NOMO-1 (cell line): ENCODE measurements at regions not wholly inside any gene's neighbourhood (a gene's known extent, or its start where the extent isn't known, plus 50 kb on each side); places are given as distances from the start of the nearest gene placed in this dataset.

Experiments
- DNase-seq, 2 experiments: peaks; one replicate each; lab custom pipeline; 2025; ENCODE audit not compliant: unreplicated experiment in 2 of 2; lab: John Stamatoyannopoulos, UW

DNA sequence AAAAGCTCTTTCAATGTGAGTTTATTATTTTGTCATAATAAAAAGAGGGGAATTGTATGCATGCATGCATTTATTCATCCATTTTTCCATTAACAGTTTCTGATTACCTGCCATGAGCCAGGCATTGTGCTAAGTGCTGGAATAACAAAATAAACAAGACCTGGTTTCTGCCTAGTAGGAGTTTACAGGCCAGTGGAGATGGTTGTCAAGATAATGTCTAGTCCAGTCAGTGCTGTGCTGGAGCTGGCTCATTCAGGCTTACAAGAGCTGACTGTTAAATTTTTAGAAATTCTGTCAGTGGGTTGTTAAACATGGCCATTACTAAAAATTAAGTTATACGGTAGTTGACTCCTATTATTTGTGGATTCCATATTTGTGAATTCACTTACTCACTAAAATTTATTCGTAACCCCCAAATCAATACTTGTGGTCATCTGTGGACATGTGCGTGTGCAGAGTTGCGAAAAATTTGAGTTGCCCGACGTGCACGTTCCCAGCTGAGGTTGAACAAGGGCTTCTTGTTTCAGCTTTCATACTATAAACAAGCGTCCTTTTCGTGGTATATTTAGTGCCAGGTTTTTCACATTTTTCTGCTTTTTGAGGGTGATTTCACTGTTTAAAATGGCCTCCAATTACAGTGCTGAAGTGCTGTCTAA, 172.3 kb upstream of the RPS6KA3 start:
- peak; percentile 15 to 37 for DNase-seq

DNA sequence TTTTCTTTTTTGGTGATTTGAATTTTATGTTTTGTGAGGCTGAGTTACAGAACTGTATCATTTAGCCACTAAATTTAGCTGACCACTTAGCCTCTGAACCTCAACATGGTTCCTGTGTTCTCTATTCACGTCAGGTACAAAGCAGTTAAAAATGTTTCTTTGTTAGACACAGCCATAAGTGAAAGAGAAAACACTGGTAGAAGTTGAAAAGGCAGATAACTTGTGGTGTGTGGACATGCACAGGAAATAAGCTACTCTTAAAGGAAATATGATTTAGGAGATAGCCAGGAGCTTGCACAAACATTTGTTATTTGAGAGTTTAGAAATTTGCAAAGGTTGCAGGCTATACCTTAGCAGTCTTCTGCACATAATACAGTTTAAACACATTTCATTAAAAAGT, 171.0 kb upstream of the RPS6KA3 start:
- DNase-seq = no peak

- DNase-seq = no peak
These were observed 169.2 kb upstream of the RPS6KA3 start for GRCh38 chrX:20435913-20436312.

GRCh38 chrX:20434986-20435385, 168.3 kb upstream of the RPS6KA3 start:
- DNase-seq = no peak

GRCh38 chrX:20433388-20433775, 166.7 kb upstream of the RPS6KA3 start:
- no peak for DNase-seq

GRCh38 chrX:20432746-20433387, 166.2 kb upstream of the RPS6KA3 start:
- peak in 1 of 2 experiments; percentile 31 for DNase-seq

GRCh38 chrX:20432048-20432447, 165.3 kb upstream of the RPS6KA3 start:
- no peak for DNase-seq

- DNase-seq = no peak
These were observed 164.8 kb upstream of the RPS6KA3 start for GRCh38 chrX:20431486-20431885.

DNA sequence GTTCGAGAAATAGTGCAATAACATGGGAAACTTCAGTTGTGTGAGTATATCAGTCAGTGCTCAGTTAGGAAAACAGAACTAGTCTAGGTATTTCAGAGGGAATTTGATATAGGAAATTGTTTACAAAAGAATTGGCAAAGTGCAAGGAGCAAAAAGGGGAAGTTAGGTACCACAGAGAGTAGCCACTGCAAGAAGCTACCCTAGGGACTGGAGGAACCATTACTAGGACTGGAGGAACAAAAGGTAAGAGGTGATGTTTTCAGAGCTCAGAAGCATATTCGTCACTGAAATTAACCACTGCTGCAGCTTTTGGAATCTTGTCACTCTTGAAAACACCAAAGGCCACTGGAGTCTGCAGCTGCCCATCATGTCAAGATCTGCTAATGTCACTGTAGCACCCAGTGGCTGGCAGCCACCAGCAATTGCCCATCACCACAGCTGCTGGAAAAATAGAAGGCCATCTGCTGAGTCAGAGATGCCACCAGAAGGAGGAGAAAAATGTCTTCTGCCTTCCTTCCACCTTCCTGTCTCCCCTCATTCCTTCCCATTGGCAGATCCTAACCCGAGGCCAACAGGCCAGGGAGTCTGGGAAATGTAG, 160.6 kb upstream of the RPS6KA3 start:
- peak in 1 of 2 experiments; percentile 41 for DNase-seq

DNA sequence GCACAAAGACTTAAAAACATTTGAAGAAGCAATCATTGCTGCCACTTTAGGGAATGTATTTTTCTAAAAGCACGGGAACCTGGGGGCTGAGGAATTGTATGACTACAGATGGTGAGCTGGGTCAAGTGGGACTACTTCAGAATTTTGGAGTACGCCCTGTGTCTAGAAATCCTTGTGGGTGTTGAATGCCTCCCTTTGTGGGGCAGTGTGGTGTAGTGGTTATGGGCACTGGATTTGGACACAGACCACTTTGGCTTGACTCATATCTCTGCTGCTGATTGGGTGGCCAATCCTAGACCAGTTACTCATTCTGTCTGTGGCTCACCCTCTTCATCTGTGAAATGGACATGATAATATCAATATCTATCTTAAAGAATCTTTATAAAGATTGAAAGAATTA, 155.0 kb upstream of the RPS6KA3 start:
- no peak for DNase-seq

- DNase-seq = no peak
These were observed 154.6 kb upstream of the RPS6KA3 start for GRCh38 chrX:20421275-20421674.

DNA sequence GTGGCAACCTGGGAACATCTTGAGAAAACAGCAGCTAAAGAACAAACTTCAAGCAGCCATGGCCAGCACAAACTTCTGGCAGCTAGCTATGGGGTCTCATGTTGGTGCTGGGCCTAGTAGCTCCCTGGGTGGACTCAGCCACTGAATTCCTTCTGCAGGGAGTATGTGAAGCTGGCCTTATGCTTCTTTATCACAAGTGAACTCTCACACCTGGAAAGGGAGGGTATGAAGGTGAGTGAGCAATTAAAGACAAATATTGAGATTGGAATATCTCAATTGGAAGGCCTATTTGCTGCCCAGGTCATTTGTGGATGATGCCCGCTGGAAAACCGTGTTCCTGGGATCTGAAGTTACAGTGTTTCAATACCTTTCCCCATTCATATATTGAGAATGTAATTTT, 153.3 kb upstream of the RPS6KA3 start:
- DNase-seq = no peak

DNA sequence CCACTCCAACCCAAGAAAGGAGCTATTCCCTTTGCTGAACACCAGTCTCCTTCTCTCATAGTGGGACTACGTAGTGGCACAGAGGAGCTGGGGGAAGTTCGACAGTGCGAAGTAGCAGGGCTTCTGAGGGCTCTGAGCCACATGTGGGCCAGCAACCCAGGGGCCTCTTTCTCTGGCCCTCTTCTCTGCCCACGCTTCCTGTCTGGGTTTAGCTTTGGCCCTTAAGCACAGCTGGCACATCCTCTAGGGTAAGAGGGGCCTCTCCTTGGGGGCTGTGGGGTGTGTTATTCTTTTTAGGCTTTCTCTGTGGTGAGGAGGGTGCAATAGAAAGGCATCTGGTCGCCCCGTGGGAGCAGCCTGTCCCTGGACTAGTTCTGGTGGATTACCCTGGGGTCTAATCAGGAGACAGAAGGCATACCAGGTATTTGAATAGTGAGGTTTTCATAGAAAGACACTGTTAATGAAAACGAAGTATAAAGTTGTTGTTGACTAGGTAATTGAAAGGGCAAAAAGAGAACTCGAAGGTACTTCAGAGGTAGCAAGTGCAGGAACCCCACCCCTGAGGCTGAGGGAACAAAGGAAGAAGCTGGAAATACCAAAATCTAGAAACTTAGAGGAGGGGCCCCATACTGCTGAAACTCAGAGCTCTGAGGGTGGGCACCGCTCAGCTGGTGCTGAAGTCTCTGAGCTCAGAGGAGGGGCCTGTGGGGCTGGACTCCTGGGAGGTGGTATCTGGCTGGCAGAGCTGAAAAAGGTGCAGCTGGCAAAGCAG, 151.9 kb upstream of the RPS6KA3 start:
- DNase-seq = peak in 1 of 2 experiments; percentile 1

GRCh38 chrX:20414762-20415445, 148.2 kb upstream of the RPS6KA3 start:
- no peak for DNase-seq

- DNase-seq = no peak
These were observed 147.4 kb upstream of the RPS6KA3 start for GRCh38 chrX:20414066-20414465.

DNA sequence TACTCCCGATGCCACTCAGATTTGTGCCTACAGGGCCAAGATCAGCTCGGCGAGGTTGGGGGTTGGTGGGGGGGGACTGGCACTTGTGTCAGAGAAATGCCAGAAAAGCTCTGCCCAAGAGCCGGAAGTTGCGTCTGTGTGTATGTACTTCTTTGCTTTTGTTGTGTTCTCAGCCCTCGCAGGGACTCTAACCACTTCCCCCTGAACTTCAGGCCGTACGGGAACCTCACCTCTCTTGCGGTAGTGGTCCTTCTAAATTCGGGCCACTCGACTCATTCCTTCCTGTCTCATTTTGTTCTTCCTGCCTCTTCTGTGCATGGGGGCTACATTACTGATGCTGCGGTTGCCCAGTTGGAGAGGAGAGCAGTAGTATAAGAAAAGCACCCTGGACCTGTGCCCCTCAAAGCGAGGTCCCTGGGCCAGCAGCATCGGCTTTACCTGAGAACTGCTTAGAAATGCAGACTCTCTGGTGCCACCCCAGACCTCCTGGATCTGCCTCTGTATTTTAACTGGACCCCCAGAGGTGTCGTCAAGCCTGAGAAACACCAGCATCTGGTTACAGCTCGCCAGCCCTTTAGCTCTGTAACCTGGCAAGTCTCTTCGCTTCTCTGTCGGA, 146.3 kb upstream of the RPS6KA3 start:
- peak; percentile 80 to 84 for DNase-seq

DNA sequence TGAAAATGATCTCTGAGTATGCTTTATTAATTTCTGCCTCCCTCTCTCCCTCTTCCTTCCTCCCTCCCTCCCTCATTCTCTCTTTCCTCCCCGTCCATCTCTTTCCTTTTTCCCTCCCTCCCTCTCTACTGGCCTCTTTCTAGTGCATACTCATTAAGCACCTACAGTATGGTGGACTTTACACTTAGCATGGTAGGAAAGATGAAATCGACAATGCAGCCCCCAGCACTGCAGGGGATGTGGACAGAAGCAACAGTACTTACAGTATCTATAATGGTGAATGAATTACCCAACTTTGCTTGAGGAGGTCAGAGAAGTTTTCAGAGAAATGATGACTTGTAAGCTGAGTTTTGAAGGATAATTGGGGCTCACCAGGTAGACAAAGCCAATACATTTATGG, 143.8 kb upstream of the RPS6KA3 start:
- no peak for DNase-seq

- DNase-seq = no peak
These were observed 143.3 kb upstream of the RPS6KA3 start for GRCh38 chrX:20409991-20410390.

GRCh38 chrX:20402956-20403355, 136.2 kb upstream of the RPS6KA3 start:
- DNase-seq = peak; percentile 23 to 49

GRCh38 chrX:20399728-20400414, 133.2 kb upstream of the RPS6KA3 start:
- no peak for DNase-seq
